IMR-90 (cell line): ENCODE measurements at regions not wholly inside any gene's neighbourhood (a gene's known extent, or its start where the extent isn't known, plus 50 kb on each side); places are given as distances from the start of the nearest gene placed in this dataset.

Experiments used
- CTCF ChIP-seq: conservative IDR thresholded peaks from 2 replicates; pipeline ENCODE4 v1.5.1; 2012; ENCODE audit warnings: mild to moderate bottlenecking, low read depth, low read length, improper control_type of control experiment
- FOS ChIP-seq: fragments of 150-350 bp; IDR thresholded peaks from 2 replicates; pipeline ENCODE4 v1.6.1; 2016; ENCODE audit warnings: low read depth, low read length
- MAFK ChIP-seq: IDR thresholded peaks from 2 replicates; pipeline ENCODE4 v1.6.1; 2012; ENCODE audit warnings: low read depth, low read length, improper control_type of control experiment
- MAZ ChIP-seq: IDR thresholded peaks from 2 replicates; pipeline ENCODE4 v1.6.1; 2012; ENCODE audit warnings: low read depth, mild to moderate bottlenecking, low read length, improper control_type of control experiment, moderate library complexity, borderline replicate concordance
- MXI1 ChIP-seq: IDR thresholded peaks from 2 replicates; pipeline ENCODE4 v1.6.1; 2012; ENCODE audit warnings: low read depth, mild to moderate bottlenecking, low read length, moderate library complexity, borderline replicate concordance
- POLR2A ChIP-seq: IDR thresholded peaks from 2 replicates; pipeline ENCODE4 v1.6.1; 2012; ENCODE audit warnings: mild to moderate bottlenecking, low read depth, low read length
- RCOR1 ChIP-seq: IDR thresholded peaks from 2 replicates; pipeline ENCODE4 v1.6.1; 2012; ENCODE audit warnings: mild to moderate bottlenecking, low read length, improper control_type of control experiment; ENCODE audit not compliant: insufficient replicate concordance
- USF2 ChIP-seq: fragments of 150-350 bp; IDR thresholded peaks from 2 replicates; pipeline ENCODE4 v1.6.1; 2017; ENCODE audit warnings: mild to moderate bottlenecking, antibody characterized with exemption, low read length, low read depth

- TF ChIP-seq CTCF (no peak), MXI1 (no peak), POLR2A (no peak), USF2 (no peak), FOS (no peak), RCOR1 (no peak), MAFK (no peak), MAZ (no peak)
Measured at GRCh38 chr12:39186744-39187143, 256.2 kb downstream of the KIF21A start.
